HG02938 (cell line): ENCODE measurements at regions not wholly inside any gene's neighbourhood (a gene's known extent, or its start where the extent isn't known, plus 50 kb on each side); places are given as distances from the start of the nearest gene placed in this dataset.
"Not testable (repeated sequence)": the region's sequence is repeated elsewhere in the genome, so short reads cannot be mapped to it uniquely, and the experiment has no call there.

Experiments used
- ATAC-seq: cut with Tn5 transposase; IDR thresholded peaks from one replicate; pipeline ENCODE4 v1.9.1; 2021; ENCODE audit warnings: mild to moderate bottlenecking, moderate library complexity; ENCODE audit not compliant: unreplicated experiment

- ATAC-seq, result no peak
These were observed 52.0 kb upstream of the CPM start for GRCh38 chr12:68984796-68985573.

DNA sequence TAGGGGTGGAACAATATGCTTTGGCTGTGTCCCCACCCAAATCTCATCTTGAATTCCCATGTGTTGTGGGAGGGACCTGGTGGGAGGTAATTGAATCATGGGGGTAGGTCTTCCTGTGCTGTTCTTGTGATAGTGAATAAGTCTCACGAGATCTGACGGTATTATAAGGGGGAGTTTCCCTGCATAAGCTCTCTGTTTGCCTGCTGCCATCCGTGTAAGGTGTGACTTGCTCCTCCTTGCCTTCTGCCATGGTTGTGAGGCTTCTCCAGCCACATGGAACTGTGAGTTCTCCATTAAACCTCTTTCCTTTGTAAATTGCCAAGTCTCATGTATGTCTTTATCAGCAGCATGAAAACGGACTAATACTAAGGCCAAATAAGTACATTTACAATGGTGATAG lies 64.6 kb upstream of the CPM start:
- ATAC-seq, result not testable (repeated sequence)

DNA sequence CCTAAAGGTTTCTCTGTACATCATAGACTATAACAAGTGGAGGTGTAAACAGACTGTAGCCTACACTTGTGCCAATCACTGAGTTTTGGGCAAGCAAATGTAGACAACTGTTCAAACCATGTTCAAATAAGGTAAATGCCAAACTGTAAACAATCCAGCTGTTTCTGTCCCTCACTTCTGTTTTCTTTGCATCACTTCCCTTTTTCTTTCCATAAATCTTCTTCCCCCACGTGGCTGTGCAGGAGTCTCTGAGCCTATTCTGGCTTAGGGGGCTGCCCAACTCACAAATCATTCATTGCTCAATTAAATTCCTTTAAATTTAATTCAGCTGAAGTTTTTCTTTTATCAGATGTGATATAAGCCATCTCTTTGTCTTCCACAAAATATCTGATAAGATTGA lies 65.1 kb upstream of the CPM start:
- ATAC-seq, result no peak

- no peak for ATAC-seq
These were observed 67.1 kb upstream of the CPM start for GRCh38 chr12:69000074-69000473.

DNA sequence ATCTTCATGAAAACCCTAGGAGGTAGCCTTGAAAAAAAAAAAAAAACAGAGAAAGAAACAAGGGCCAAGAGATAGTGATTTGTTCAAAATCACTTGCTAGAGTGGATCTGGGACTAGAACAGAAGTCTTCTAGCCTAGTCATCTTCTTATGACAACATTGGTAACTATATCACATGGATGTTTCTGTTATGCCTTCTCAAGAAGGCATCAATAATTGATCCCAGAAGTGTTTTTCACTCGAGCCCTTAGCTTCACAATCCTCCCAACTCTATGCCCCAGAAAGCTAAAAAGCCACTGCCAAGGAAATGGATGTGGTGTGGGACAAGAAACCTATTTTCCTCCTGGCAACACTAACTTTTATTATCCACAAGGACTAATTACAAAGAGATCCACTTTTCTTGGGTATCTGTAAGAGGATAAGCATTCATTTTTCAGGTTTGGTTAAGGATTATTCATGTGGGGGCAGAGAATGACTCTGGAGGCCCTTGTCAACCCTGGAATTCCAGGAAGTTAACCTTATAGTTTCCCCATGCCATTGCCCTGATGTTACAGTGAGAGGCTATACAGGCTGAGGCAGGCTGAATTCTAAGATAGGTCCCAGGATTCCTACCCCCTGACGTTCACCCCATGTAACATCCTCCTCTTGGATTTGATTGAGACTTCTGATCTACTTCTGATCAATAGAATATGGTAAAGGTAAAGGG lies 67.7 kb upstream of the CPM start:
- ATAC-seq, result no peak

DNA sequence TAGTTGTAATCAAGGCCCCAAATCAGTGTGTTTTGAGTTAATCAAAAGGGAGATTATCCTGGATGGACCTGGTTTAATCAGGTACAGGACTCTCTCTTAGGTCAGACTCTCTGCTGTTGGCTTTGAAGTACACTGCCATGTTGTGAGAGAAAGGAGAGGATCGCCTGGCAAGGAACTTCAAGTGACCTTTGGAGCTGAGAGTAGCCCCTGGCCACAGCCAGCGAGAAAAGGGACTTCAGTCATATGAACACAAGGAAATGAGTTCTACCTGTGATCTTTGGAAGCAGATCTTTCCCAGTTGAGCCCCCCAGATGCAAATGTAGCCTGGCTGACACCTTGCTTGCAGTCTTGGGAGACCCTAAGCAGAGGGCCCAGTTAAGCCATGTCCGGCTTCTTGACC lies 68.3 kb upstream of the CPM start:
- no peak for ATAC-seq

DNA sequence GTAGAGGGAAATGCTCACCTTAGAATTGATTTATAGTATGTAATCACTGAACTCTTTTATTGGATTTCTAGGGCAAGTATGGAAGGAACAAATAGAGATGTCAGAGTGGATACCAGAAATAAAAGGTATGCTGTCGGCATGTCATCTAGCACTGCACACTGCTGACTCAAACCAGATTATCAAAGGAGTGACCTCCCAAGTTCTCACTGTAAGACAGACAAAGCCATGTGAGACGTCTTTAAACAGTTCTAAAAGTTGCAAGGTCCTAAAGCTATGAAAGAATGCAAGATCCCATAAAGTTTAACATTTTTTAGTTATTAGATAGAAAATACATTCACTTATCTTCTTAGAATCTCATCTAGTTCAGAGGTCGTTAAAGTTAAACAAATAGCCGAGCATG lies 70.0 kb upstream of the CPM start:
- ATAC-seq, result no peak

- no peak for ATAC-seq
These were observed 71.0 kb upstream of the CPM start for GRCh38 chr12:69003991-69004390.

DNA sequence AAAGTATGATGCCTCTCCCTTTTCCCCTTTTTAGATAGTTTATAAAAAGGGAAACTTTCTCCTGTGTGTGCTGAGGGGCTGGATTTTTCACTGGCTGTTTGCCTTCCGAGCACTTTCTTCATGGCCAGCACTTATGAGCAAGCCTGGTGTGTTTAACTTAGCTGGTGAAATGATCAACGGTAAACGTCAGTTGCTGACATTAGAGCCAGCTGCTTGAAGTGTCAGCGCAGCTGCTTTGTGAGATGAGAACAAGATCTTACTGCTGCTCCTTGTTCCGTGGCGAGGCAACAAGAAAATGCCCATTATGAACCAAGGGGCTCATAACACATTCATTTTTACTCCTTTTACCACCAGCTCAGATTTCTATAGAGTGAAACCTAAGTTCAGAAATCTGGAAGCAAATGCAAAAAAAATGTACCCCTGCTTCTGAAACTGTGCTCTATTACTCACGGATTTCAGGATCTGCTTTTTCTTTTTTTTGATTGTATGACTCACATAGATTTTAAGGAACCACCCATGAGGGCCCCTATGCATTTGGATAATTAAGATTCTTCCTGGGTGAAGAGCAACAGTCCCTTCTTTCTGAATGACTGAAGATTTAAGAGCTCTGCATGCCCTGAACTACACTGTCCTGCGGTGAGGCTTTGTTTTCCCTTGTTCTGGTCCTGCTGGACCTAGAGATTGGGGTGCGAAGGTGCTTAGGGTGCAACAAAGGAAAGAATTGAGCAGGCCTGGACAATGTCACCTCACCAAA lies 74.3 kb upstream of the CPM start:
- ATAC-seq, result no peak

DNA sequence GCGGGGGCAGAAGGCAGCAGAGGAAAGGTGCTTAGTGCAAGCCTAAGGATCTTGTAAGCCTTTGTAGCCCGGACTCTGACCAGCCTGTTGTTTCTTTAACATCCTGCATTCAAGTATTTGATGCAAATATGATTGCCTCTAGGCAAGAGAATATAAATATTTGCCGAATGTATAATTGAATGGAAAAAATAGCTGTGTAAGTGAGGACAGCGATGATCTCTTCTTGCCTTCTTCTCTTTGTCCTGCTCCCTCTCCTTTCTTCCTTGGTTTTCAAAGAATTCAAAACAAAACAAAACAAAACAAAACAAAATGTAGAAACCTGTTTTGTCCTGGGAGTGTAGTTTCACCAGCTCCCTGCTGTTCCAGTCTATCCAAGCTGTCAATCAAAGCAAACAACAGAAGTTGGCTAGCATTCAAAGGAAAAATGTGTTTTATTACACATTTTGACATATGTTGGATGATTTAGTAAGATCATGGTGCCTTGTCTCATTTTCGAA lies 74.9 kb upstream of the CPM start:
- no peak for ATAC-seq

DNA sequence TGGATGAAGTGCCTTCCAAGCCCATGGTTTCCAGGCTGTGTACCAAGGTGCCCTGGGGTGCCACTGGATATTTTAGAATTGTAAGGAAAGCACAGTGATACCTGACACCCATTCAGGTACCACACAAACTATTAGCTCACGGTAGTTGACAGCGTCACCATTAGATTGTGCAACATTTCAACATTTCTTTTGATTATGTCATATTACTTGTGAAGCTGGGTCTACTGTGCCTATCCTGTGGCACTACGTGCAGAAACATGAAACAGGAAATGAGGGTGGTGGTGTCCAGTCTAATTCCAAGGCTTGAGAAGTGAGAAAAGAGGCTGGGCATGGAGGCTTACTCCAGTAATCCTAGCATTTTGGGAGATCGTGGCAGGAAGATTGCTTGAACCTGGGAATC lies 75.5 kb upstream of the CPM start:
- ATAC-seq, result no peak

GRCh38 chr12:69014047-69014446 lies 81.1 kb upstream of the CPM start:
- no peak for ATAC-seq

- ATAC-seq, result no peak
These were observed 82.0 kb upstream of the CPM start for GRCh38 chr12:69015017-69015416.

DNA sequence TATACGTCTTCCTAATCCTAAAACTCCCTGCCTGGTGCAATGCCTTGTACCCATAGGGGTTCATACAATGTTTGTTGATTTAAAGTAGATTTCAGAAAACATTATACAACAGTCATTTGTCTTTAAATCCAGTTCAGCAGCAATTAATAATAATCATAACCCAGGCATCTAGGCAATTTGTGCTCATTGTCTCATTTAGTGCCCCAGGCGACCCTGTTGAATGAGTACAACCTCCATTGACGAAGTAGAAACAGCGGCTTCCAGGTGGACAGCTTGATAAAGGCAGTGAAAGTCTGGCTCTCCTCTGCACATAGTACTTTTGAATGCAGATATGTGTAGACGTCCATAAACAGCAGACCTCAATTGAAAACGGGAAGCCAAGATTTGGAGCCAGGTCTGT lies 82.9 kb upstream of the CPM start:
- ATAC-seq, result no peak

GRCh38 chr12:69019082-69019481 lies 86.1 kb upstream of the CPM start:
- no peak for ATAC-seq

DNA sequence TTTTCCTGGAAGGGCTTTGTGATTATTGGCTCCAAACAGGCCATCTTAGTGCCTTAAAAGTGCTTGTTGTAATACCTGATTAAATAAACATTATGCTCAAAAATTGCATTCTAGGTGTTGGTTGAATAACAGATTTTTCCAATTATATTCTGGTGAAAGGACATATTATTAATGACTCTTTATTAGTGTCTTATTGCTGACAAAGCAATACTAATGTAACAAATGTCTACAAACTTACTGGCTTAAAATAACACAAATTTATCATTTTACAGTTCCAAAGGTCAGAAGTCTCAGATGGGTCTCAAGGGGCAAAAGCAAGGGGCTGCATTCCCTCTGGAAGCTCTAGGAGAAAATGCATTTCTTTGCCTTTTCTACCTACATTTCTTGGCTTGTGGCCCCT lies 86.9 kb upstream of the CPM start:
- ATAC-seq, result no peak

DNA sequence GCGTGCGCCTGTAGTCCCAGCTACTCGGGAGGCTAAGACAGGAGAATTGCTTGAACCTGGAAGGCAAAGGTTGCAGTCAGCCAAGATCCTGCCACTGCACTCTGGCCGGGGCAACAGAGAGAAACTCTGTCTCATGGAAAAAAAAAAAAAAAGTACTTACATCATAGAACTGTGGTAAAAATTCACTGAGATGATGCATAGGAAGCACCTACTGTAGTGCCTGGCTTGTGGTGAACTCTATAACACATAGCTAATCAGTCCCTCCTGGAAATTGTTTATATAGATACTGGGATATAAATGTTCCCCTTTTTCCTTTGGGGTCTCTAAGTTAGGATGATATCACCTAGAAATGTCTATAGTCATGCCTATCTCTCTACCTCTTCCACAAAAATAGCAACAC lies 89.7 kb upstream of the CPM start:
- no peak for ATAC-seq

DNA sequence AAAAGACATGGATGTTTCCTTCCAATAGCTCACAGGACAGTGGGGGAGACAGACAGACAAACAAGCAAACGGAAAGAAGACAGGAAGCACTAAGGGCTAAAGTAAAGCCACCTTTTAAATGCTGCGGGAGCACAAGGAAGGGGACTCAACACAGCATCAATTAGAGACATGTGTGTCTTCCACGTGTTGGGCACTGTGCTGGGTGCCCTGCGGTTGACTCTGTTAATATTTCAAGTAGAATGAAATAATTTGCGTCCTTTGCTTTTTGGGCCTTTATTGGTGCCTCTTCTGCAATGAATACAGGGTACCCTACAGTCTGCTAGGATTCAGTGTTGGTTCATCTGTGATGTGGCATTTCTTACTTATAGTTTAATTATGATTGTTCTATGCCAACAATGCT lies 90.9 kb upstream of the CPM start:
- ATAC-seq, result no peak

DNA sequence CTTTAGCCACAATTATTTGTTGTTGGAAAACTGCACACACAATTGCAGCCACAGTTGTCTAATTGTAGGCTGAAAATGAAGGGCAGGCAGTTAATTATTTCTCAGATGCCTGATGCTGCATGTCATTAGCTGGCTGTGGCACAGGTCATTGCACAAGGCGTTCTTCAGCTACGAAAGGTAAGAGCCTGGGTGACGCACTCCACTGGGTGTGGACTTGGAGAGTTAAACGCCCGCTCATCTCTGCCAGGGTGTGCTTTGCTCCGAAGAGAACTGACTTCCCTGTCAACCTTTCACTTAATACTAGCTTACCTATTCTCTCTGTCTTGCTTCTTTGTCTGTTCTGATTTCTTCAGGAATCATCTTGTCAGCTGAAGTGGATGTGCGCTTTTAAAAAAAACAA lies 91.4 kb upstream of the CPM start:
- no peak for ATAC-seq

DNA sequence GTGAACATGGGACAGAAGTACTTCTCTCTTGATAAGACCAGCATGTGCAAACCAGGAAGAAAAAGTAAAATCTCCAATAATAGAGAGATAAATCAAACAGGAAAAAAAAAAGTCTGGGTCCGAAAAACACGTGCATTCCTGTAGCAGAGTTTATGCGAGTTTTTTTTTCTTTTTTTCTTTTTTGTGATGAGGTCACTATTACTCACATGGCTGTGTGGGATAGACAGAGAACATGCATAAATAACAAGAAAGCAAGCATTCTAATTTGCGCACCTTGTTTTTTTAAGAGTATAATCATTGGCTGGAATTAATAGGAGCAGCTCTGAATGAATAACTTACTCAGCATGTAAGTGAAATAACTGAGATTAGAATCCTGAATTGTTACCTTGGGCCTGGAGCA lies 91.9 kb upstream of the CPM start:
- no peak for ATAC-seq

DNA sequence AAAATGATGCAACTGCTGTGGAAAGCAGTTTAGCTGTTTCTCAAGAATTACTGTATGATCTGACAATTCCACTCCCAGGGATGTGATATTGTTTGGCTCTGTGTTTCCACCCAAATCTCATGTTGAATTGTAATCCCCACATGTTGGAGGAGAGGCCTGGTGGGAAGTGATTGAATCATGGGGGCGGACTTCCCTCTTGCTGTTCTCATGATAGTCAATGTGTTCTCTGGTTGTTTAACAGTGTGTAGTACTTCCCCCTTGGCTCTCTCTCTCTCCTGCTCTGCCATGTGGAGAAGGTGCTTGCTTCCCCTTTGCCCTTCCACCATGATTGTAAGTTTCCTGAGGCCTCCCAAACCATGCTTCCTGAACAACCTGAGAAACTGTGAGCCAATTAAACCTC lies 93.4 kb upstream of the CPM start:
- ATAC-seq, result no peak

DNA sequence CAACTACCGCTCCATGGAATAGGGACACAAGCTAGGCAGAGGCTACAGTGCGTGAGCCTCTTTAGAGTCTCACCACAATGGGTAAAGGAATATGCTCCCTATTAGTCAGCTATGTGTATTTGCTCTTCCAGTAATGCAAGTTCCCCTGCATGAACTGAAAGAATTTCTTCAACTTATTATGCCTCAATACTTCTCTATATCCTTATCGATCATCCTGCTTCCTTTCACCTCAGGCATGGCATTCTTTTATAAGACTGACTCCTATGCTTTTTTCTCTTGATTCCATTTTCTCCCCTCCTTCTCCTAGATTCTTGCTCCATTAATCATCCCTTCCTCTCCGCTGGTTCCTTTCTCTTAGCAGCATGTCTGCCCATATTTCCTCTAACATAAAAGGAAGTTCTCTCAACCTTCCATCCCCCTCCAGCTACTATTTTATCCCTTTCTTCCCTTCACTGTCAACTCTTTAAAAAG lies 94.5 kb upstream of the CPM start:
- ATAC-seq, result no peak
